ENCODE measurements at regions not wholly inside any gene's neighbourhood (a gene's known extent, or its start where the extent isn't known, plus 50 kb on each side); places are given as distances from the start of the nearest gene placed in this dataset.
"Not testable (repeated sequence)": the region's sequence is repeated elsewhere in the genome, so short reads cannot be mapped to it uniquely, and the experiment has no call there.

DNA sequence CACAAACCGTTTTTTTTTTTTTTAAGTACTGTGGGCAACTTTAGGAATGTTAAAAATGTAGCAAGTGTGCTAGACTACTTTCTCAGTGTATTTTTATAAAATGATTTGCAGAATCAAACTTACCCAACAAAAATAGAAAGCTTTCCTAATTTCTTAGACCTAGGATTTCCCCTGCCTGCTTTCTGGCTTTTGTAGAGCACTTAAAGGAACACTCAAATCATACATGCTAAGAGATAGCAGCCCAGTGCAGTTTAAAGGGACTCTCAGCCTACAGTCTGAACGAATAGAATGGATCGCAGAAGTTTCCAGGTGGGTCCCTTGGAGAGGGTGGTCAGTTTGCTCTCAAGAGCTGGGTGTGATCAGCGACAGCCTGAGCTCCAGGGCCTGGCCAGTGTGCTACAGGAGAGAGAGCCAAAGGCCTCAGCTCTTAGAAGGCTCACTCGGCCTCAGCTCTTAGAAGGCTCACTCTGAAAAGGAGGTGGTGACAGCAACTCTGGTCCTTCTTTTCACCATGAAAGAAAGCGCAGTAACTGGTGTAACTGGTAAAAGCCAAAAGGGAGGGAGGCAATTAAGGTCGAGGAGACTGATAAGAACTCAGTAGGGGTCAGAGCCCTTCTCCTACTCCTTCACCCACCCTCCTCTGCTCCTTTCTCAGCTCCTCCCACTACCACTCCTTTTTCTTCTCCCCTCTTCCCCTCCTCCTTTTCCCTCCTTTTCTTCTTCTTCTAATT, 142.4 kb downstream of the ZFP64 start:
- DNase-seq (ENCODE audit: low read depth in 2 of 2): no peak

DNA sequence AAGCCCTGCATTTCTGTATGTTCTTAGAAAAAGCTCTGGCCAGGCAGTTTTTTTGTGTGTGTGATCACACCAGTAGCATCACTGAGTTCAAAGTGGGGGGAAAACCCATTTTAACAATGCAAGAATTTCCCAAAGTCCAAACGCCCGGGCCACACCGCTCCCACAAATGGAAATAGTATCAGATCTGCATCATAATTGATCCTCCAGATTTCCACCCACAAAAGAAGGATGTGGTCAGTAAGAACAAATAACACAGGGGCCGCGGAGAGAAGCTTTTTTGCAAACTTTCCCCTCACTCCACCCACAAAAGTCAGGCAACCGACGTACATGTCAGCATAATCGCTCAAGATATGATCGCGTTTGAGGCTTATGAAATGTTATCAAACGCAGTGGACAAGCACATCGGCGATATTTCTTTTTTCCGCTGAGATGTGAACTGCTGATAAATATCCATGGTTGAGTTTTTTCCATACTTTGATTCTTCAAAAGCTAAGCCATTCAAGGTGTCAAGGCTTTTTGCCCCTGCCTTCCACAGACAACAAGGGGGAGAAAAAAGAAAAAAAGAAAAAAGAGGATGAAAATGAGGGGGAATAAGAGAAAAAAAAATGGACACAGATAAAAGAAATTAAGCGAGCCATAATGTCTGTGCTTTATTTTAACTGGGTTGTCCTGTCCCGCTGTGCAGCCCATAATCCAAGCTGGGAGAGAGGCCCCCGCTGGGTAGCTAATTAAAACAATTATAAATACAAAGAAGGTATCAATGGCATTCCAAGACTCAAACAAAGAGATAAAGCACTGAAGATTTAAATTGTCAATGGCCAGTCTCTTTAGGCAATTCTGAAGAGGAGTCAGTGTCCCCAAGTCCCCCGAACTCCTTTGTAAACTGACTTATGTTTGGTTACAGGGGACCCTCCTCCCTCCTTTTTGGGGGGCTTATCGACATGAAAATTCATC, 143.5 kb downstream of the ZFP64 start:
- DNase-seq (ENCODE audit: low read depth in 2 of 2): peak in 1 of 2 donors; percentile 11

GRCh38 chr20:52041966-52042365, 149.6 kb downstream of the ZFP64 start:
- no peak for DNase-seq (ENCODE audit: low read depth in 2 of 2)

DNA sequence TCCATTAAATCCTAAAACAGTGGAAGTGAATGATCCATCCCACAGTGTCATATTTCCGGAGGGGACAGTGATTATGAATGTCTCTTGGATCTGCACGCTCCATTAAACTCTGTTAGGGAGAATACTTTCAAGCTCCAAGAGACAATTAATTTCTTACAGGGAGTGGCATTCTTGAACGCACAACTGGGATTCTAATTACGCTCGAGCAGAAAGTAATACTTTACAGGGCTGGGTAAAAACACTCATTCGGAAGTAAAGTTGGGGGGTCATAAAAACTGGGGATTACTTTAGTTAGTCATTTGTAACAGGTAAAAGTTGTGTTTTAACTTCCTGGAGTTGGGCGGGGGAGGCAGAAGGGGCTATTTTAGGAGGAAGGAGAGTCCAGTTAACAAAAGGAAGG, 151.8 kb downstream of the ZFP64 start:
- no peak for DNase-seq (ENCODE audit: low read depth in 2 of 2)

- DNase-seq (ENCODE audit: low read depth in 2 of 2): not testable (repeated sequence)
Measured at GRCh38 chr20:52038632-52039031, 152.9 kb downstream of the ZFP64 start.

GRCh38 chr20:52037370-52037769, 154.2 kb downstream of the ZFP64 start:
- DNase-seq (ENCODE audit: low read depth in 2 of 2): no peak

DNA sequence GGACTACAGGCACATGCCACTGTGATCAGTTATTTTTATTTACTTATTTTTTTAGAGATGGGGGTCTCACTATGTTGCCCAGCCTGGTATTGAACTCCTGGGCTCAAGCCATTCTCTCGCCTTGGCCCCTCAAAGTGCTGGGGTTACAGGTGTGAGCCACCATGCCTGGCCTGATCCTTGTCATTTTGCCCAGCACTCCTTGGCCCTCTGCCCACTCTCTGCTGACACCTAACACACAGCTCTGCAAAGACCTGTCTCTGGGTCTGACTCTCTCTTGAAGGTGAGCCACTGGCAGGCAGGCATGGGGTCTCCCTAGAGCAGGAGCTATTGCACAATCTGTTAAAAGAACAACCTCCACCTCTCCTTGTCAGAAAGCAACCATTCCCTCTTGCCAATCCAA, 155.6 kb downstream of the ZFP64 start:
- DNase-seq (ENCODE audit: low read depth in 2 of 2): no peak

GRCh38 chr20:52035498-52035897, 156.1 kb downstream of the ZFP64 start:
- no peak for DNase-seq (ENCODE audit: low read depth in 2 of 2)

DNA sequence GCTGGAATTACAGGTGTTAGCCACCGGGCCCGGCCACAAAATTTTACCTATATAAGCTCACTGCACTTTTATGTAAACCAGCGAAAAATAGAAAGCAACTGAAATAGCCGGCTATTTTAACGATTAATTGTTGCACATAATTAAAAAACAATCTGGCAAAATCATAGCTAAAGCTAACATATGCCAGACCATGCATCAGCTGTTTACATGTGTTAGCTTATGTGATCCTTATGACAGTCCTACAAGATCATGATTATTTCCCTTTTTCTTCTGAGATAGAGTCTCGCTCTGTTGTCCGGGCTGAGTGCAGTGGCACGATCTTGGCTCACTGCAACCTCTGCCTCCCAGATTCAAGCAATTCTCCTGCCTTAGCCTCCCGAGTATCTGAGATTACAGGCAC, 157.0 kb downstream of the ZFP64 start:
- DNase-seq (ENCODE audit: low read depth in 2 of 2): no peak

GRCh38 chr20:52033313-52033712, 158.3 kb downstream of the ZFP64 start:
- DNase-seq (ENCODE audit: low read depth in 2 of 2): no peak

- not testable (repeated sequence) for DNase-seq (ENCODE audit: low read depth in 2 of 2)
Measured at GRCh38 chr20:52032304-52032683, 159.3 kb downstream of the ZFP64 start.

DNA sequence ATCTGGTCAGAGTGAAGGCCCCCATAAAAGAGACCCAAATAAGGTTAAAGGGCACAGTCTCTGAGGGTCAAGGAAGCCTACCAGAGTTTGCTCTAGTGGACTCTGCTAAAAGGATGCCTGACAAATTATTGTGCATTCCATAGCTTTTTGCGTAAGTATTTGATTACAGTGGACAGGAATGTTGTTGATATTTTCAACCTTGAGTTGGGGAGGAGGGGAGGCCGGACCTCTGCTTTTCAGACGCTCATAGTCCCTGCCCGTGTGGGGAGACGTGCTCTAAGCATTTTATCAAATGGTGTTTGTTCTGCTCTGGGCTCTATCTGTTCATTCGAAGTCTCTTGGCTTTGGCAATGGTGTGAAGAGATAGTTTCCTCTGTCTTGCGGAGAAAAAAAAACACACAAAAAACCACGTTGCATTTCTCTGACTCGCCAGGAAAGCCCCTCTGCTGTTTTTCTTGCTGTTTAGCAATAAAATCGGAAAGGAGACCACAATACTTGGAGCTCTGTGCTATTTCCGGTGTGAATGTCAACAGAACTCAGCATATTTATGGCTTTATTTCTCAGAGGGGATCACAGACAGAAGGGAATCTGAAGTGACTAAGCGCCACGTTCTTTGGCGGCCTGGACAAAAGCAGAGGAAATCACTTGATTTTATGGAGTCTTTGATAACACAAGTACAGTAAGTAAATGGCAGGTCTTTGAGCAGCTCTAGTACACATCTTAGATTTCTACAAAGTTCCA, 159.8 kb downstream of the ZFP64 start:
- no peak for DNase-seq (ENCODE audit: low read depth in 2 of 2)

DNA sequence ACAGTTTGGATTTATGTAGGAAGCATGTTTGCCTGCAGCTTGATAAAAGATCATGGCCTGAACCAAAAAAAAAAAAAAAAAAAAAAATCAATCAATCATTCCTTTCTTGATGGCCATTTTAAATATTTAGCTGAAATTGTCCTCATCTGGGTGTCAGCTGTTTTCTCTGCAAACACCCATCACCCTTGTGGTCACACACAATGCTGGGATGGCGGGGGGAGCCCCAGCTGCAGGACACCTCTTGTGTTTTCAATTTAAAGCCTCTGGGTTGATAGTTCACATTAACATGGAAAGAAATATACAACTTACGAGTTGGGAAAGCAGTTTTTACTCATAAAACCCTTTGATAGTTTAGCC, 160.4 kb downstream of the ZFP64 start:
- no peak for DNase-seq (ENCODE audit: low read depth in 2 of 2)

GRCh38 chr20:52029129-52029528, 162.4 kb downstream of the ZFP64 start:
- DNase-seq (ENCODE audit: low read depth in 2 of 2): not testable (repeated sequence)

- no peak for DNase-seq (ENCODE audit: low read depth in 2 of 2)
Measured at GRCh38 chr20:52025938-52026337, 165.6 kb downstream of the ZFP64 start.

DNA sequence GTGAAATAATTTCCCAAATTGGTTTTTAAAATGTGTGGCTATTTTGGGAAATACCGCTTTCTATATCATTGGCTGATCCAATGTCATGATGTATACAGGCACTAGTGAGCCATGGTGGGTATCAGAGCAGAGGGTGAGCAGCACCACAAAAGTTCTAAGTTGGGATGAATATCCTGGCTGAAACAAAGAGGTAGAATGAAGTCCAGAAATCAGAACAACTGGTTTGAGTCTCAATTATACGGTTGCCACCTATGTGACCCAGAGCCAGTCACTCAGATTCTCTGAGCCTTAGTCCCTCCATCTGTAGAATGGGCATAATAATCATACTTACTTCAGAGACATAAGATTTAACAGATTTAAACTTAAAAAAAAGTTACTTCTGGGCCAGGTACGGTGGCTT, 172.3 kb downstream of the ZFP64 start:
- no peak for DNase-seq (ENCODE audit: low read depth in 2 of 2)

- no peak for DNase-seq (ENCODE audit: low read depth in 2 of 2)
Measured at GRCh38 chr20:52017669-52018317, 173.8 kb downstream of the ZFP64 start.

- DNase-seq (ENCODE audit: low read depth in 2 of 2): no peak
Measured at GRCh38 chr20:52016022-52016421, 175.6 kb downstream of the ZFP64 start.

DNA sequence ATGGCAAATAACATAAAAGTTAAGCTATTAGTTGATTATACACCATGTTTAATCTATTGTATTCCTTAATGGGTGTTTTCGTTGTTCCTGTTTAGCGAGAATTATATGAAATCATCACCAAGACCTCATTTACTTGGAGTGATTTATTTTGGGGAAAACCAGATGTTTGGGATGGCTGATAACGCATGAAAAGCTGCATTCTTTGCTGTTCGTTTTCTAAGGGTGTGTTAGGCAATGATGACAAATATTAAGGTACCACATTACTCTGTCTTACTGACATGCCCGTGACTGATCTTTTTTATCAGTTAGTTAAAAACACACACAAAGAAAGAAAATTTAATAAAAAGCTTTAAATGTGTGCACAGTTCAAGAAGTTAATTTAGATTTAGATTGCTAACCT, 176.4 kb downstream of the ZFP64 start:
- no peak for DNase-seq (ENCODE audit: low read depth in 2 of 2)

- DNase-seq (ENCODE audit: low read depth in 2 of 2): no peak
Measured at GRCh38 chr20:52012079-52012478, 179.5 kb downstream of the ZFP64 start.

- no peak for DNase-seq (ENCODE audit: low read depth in 2 of 2)
Measured at GRCh38 chr20:52011093-52011492, 180.5 kb downstream of the ZFP64 start.

DNA sequence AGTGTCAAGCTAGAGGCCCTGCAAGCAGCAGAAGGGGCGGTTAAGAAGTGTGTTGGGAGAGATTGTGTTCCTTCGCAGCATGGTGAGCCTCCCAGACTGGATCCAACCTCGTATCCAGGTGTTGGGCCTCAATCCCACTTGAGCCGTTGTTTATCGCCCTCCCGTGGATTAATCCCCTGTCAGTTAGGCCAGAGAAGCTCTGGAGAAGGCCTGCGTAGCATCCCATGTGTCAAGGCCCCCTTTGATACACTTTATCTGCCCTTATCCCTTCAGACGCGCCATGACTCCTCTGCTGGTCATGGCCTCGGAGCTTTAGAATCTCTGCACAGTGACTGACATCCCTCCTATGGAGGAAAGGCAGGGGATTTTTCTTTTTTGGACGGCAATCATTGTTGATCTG, 181.0 kb downstream of the ZFP64 start:
- no peak for DNase-seq (ENCODE audit: low read depth in 2 of 2)

Data from activated CD8-positive, alpha-beta memory T cell treated with anti-CD3 and anti-CD28 coated beads for 4 hours (primary cell).